Neutrophil (primary cell): ENCODE measurements at regions not wholly inside any gene's neighbourhood (a gene's known extent, or its start where the extent isn't known, plus 50 kb on each side); places are given as distances from the start of the nearest gene placed in this dataset.

ENCODE experiments used
- H3K27ac ChIP-seq: fragments of 200-600 bp; sonication (generic); 2 replicates; pipeline ENCODE4 v1.5.1; 2016; ENCODE audit warnings: mild to moderate bottlenecking, moderate library complexity
- H3K27me3 ChIP-seq: fragments of 200-600 bp; sonication (generic); 2 replicates; pipeline ENCODE4 v1.6.0; 2016; ENCODE audit warnings: mild to moderate bottlenecking
- H3K36me3 ChIP-seq: fragments of 200-600 bp; sonication (generic); 2 replicates; pipeline ENCODE4 v1.5.1; 2017
- H3K4me1 ChIP-seq, 2 experiments: fragments of 200-600 bp in 1 of 2; sonication (generic) in 1 of 2; 1 replicate in 1 of 2; 2 replicates in 1 of 2; pipeline versions ENCODE4 v1.5.1 to v1.6.1; 2013 to 2016; ENCODE audit warnings: low read depth in 1 of 2, low read length in 1 of 2, mild to moderate bottlenecking in 1 of 2, moderate library complexity in 1 of 2; ENCODE audit not compliant: control insufficient read depth in 1 of 2, insufficient read depth in 1 of 2
- H3K4me3 ChIP-seq, 2 experiments: fragments of 200-600 bp in 1 of 2; sonication (generic) in 1 of 2; 1 replicate in 1 of 2; 2 replicates in 1 of 2; pipeline ENCODE4 v1.5.1; 2013 to 2016; ENCODE audit warnings: low read depth in 1 of 2, low read length in 1 of 2, mild to moderate bottlenecking in 1 of 2, moderate library complexity in 1 of 2
- H3K9me3 ChIP-seq: fragments of 200-600 bp; sonication (generic); 2 replicates; pipeline ENCODE4 v1.5.1; 2016
- TF ChIP-seq, protein P1 (sequence below): fragments of 200-600 bp; sonication (generic); IDR thresholded peaks from 2 replicates; pipeline ENCODE4 v1.5.1; 2016; ENCODE audit warnings: antibody characterized with exemption

DNA sequence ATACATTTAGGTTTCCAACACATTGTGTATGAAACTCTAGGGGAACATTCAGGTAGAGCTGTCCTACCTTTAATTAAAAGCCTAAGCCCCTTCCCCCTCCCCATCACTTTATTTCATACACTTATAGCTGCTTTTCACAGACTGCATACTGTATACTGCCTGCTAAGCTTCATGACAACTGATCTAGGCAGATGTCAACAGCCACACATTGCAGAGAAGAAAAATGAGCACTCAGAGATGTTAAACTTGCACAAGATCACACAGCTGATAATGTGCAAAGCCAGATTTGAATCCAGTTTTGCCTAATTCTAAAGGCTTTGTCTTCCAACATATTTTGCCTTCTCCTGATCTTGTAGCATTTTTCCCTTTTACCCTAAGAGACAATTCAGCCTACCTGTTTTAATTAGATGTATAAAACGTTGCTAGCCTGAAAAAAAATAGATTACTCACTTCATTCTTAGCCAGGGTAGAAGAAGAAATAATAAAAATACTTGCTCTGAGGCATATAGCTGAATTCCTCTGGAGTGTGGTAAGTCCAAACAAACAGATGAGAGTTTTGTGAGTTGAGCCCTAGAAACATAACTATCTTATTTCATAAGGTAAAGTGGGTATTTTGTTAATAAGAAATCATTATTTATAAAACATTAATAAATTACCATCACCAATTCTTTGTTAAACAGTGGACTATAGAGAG, 56.9 kb upstream of the CAST start:
- H3K9me3 ChIP-seq, result no peaks in the 10 kb centered on the region
- no peak overlapping the region for H3K4me3 ChIP-seq
- no peak overlapping the region for H3K27ac ChIP-seq
- no peaks in the 10 kb centered on the region for H3K36me3 ChIP-seq
- H3K27me3 ChIP-seq, result peaks cover 13% of the 10 kb centered on the region
- H3K4me1 ChIP-seq, result no peaks in the 10 kb centered on the region
- TF ChIP-seq, protein P1, sequence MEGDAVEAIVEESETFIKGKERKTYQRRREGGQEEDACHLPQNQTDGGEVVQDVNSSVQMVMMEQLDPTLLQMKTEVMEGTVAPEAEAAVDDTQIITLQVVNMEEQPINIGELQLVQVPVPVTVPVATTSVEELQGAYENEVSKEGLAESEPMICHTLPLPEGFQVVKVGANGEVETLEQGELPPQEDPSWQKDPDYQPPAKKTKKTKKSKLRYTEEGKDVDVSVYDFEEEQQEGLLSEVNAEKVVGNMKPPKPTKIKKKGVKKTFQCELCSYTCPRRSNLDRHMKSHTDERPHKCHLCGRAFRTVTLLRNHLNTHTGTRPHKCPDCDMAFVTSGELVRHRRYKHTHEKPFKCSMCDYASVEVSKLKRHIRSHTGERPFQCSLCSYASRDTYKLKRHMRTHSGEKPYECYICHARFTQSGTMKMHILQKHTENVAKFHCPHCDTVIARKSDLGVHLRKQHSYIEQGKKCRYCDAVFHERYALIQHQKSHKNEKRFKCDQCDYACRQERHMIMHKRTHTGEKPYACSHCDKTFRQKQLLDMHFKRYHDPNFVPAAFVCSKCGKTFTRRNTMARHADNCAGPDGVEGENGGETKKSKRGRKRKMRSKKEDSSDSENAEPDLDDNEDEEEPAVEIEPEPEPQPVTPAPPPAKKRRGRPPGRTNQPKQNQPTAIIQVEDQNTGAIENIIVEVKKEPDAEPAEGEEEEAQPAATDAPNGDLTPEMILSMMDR, result no peak

DNA sequence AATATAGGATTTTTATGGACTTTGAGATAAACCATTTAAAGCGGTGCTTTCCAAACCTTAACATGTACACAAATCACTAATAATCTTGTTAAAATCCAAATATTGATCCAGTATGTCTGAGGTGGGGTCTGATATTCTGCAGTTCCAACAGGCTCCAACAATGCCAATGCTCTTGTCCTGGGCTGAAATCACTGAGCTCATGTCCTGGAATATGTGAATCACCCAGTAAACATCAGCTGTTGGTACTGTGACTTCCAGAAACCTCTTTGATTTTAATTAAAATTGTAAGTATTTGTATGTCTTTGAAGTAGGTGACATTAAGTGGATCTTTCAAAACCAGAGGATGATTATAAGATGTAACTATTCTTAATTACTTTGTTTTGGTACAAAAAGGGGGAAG, 52.8 kb upstream of the CAST start:
- H3K4me1 ChIP-seq, result peaks cover 5% of the 10 kb centered on the region in 2 experiments
- TF ChIP-seq, protein P1, result no peak
- no peak overlapping the region for H3K4me3 ChIP-seq
- no peaks in the 10 kb centered on the region for H3K36me3 ChIP-seq
- no peak overlapping the region for H3K27ac ChIP-seq
- peaks cover 37% of the 10 kb centered on the region for H3K27me3 ChIP-seq
- H3K9me3 ChIP-seq, result no peaks in the 10 kb centered on the region

DNA sequence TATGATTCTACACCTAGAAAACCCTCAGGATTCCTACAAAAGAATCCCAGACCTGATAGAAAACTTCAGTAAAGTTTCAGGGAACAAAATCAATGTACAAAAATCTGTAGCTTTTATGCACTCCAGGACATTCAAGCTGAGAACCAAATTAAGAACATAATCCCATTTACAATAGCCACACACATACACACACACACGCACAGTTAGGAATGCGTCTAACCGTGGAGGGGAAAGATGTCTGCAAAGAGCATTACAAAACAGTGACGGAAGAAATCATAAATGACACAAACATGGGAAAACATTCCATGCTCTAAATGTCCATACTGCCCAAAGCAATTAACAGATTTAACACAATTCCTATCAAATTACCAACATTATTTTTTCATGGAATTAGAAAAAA, 51.4 kb upstream of the CAST start:
- Histone ChIP-seq H3K4me3 (no peak overlapping the region), H3K4me1 (peaks cover 7 to 8% of the 10 kb centered on the region in 2 experiments), H3K27me3 (peaks cover 37% of the 10 kb centered on the region), H3K9me3 (no peaks in the 10 kb centered on the region), H3K27ac (no peak overlapping the region), H3K36me3 (no peaks in the 10 kb centered on the region)
- TF ChIP-seq, protein P1, result no peak

DNA sequence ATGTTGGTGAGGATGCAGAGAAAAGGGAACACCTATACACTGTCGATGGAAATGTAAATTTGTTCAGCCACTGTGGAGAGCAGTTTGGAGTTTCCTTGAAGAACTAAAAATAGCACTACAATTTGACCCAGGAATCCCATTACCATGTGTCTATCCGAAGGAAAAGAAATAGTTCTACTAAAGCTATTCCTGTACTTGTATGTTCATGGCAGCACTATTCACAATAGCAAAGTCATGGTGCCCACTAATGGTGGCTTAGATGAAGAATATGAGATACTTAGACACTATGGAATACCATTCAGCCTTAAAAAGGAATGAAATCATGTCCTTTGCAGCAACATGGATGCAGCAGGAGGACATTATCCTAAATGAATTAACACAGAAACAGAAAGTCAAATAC, 50.2 kb upstream of the CAST start:
- Histone ChIP-seq H3K9me3 (no peaks in the 10 kb centered on the region), H3K27ac (no peak overlapping the region), H3K36me3 (no peaks in the 10 kb centered on the region), H3K4me1 (peaks cover 7 to 8% of the 10 kb centered on the region in 2 experiments), H3K4me3 (no peak overlapping the region), H3K27me3 (peaks cover 37% of the 10 kb centered on the region)
- TF ChIP-seq, protein P1, result no peak
